Adrenal gland (tissue), 5 donors: ENCODE measurements at regions not wholly inside any gene's neighbourhood (a gene's known extent, or its start where the extent isn't known, plus 50 kb on each side); places are given as distances from the start of the nearest gene placed in this dataset.

Source experiments
- POLR2A ChIP-seq, 2 donors: fragments of 450-650 bp; IDR thresholded peaks; one replicate each; pipeline ENCODE4 v1.6.1; 2017; ENCODE audit warnings: antibody characterized with exemption in 2 of 2, mild to moderate bottlenecking in 2 of 2, moderate library complexity in 1 of 2
- TF ChIP-seq, protein P1 (sequence below), 6 experiments: fragments of 450-650 bp in 4 of 6; fragments of 200-600 bp in 2 of 6; sonication (generic) in 1 of 6; IDR thresholded peaks; 1 replicate in 5 of 6; 2 replicates in 1 of 6; pipeline versions ENCODE4 v1.5.1 to v1.8.0; 2016 to 2021; ENCODE audit warnings: antibody characterized with exemption in 6 of 6, mild to moderate bottlenecking in 2 of 6, moderate library complexity in 1 of 6
- donor health status: DM: no; HTN: no; CAD: no.

DNA sequence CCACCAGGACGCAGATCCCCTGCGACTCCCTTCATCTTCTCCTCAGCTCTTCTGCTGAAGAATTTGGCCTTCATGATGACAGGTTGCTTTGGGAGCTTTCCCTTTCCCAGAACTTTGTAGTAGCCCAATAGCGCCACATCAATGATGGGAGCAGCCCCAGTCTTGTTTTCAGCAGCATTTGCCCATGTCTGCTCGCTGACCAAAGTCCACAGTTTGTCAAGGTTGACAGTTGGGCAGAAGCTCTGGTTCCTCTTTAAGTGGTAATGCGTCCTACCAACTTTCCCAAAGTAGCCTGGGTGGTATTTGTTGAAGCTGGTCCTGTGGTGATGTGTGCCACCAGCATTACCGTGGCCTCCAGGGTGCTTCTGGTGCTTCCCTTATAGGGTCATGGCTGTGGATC lies 62.2 kb downstream of the GCNT4 start:
- TF ChIP-seq, protein P1, sequence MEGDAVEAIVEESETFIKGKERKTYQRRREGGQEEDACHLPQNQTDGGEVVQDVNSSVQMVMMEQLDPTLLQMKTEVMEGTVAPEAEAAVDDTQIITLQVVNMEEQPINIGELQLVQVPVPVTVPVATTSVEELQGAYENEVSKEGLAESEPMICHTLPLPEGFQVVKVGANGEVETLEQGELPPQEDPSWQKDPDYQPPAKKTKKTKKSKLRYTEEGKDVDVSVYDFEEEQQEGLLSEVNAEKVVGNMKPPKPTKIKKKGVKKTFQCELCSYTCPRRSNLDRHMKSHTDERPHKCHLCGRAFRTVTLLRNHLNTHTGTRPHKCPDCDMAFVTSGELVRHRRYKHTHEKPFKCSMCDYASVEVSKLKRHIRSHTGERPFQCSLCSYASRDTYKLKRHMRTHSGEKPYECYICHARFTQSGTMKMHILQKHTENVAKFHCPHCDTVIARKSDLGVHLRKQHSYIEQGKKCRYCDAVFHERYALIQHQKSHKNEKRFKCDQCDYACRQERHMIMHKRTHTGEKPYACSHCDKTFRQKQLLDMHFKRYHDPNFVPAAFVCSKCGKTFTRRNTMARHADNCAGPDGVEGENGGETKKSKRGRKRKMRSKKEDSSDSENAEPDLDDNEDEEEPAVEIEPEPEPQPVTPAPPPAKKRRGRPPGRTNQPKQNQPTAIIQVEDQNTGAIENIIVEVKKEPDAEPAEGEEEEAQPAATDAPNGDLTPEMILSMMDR (IDR thresholded peaks at IDR 0.05) = no peak
- no peak for TF ChIP-seq POLR2A (IDR thresholded peaks at IDR 0.05)
